ENCODE measurements at regions not wholly inside any gene's neighbourhood (a gene's known extent, or its start where the extent isn't known, plus 50 kb on each side); places are given as distances from the start of the nearest gene placed in this dataset.

GRCh38 chr7:26992670-26993069 lies 103.1 kb downstream of the HOXA1 start:
- DNase-seq (ENCODE audit: low read depth, low spot score) = no peak
- Histone ChIP-seq H3K27ac (ENCODE audit: low read length) (no peak overlapping the region), H3K9me3 (ENCODE audit: control insufficient read depth, insufficient read depth, low read depth, low read length) (no peaks in the 10 kb centered on the region), H3K4me3 (ENCODE audit: low read depth in 2 of 2, low read length in 2 of 2) (no peak overlapping the region), H3K36me3 (ENCODE audit: control insufficient read depth, insufficient read depth, low read length) (no peaks in the 10 kb centered on the region), H3K4me1 (ENCODE audit: control insufficient read depth, insufficient read depth, low read length) (no peaks in the 10 kb centered on the region), H3K27me3 (ENCODE audit: control insufficient read depth, insufficient read depth, low read length) (no peaks in the 10 kb centered on the region)
- CTCF ChIA-PET = no interaction called here
- intact Hi-C loops (cut with micrococcal nuclease; ENCODE audit: unreplicated experiment) = no loop called here
- in situ Hi-C loops (cut with HindIII; ENCODE audit: low pct_unique_long_range_greater_than_20kb, low sequenced_read_pairs) = no loop called here
- POLR2A ChIA-PET = interaction anchor here (0.7 kb wide), 1 partner anchor 167 kb away, joined by 5 read pairs; no protein-coding TSS in a partner anchor
- no peak for ATAC-seq
- no TSS peak for BruUV-seq (replicated peaks)
- no peak for TF ChIP-seq TCF7L2 (IDR thresholded peaks at IDR 0.05; ENCODE audit: low read depth, low read length)
- TF ChIP-seq SIN3A (IDR thresholded peaks at IDR 0.05; ENCODE audit: borderline replicate concordance, insufficient read depth, low read depth, low read length) = no peak
- TF ChIP-seq CTCF (IDR thresholded peaks at IDR 0.05) = no peak
- TF ChIP-seq POLR2AphosphoS5 (IDR thresholded peaks at IDR 0.05; ENCODE audit: low read depth, low read length) = no peak
- no peak for TF ChIP-seq REST (IDR thresholded peaks at IDR 0.05; ENCODE audit: insufficient read depth in 1 of 2, low read depth in 2 of 2, low read length in 1 of 2)

GRCh38 chr7:26991796-26992195 lies 104.0 kb downstream of the HOXA1 start:
- in situ Hi-C loops (cut with HindIII; ENCODE audit: low pct_unique_long_range_greater_than_20kb, low sequenced_read_pairs) = no loop called here
- H3K36me3 ChIP-seq (ENCODE audit: control insufficient read depth, insufficient read depth, low read length) = no peaks in the 10 kb centered on the region
- no peaks in the 10 kb centered on the region for H3K4me1 ChIP-seq (ENCODE audit: control insufficient read depth, insufficient read depth, low read length)
- intact Hi-C loops (cut with micrococcal nuclease; ENCODE audit: unreplicated experiment) = no loop called here
- no peaks in the 10 kb centered on the region for H3K9me3 ChIP-seq (ENCODE audit: control insufficient read depth, insufficient read depth, low read depth, low read length)
- H3K27me3 ChIP-seq (ENCODE audit: control insufficient read depth, insufficient read depth, low read length) = no peaks in the 10 kb centered on the region
- H3K4me3 ChIP-seq (ENCODE audit: low read depth in 2 of 2, low read length in 2 of 2) = no peak overlapping the region
- no TSS peak for BruUV-seq (replicated peaks)
- POLR2A ChIA-PET = no interaction called here
- TF ChIP-seq TCF7L2 (IDR thresholded peaks at IDR 0.05; ENCODE audit: low read depth, low read length) = no peak
- no peak for TF ChIP-seq POLR2AphosphoS5 (IDR thresholded peaks at IDR 0.05; ENCODE audit: low read depth, low read length)
- TF ChIP-seq CTCF (IDR thresholded peaks at IDR 0.05) = no peak
- no peak for TF ChIP-seq SIN3A (IDR thresholded peaks at IDR 0.05; ENCODE audit: borderline replicate concordance, insufficient read depth, low read depth, low read length)
- TF ChIP-seq REST (IDR thresholded peaks at IDR 0.05; ENCODE audit: insufficient read depth in 1 of 2, low read depth in 2 of 2, low read length in 1 of 2) = no peak
- H3K27ac ChIP-seq (ENCODE audit: low read length) = no peak overlapping the region
- DNase-seq (ENCODE audit: low read depth, low spot score) (no peak), ATAC-seq (no peak)
- CTCF ChIA-PET = no interaction called here

Measured in Panc1 (cell line).